ENCODE measurements at regions not wholly inside any gene's neighbourhood (a gene's known extent, or its start where the extent isn't known, plus 50 kb on each side); places are given as distances from the start of the nearest gene placed in this dataset.

- 75 to 91% (median 85%) methylated on average over 8 to 11 of the region's 11 CpGs for WGBS, 5 donors
- Histone ChIP-seq H3K36me3 (no peaks in the 10 kb centered on the region), H3K9me3 (no peaks in the 10 kb centered on the region), H3K4me1 (peaks cover 0 to 3% (median 0%) of the 10 kb centered on the region in 4 donors), H3K27ac (no peak overlapping the region), H3K27me3 (peaks cover 0 to 26% (median 0%) of the 10 kb centered on the region in 3 donors), H3K4me3 (no peak overlapping the region)
- intact Hi-C loops (cut with DNase I; ENCODE audit: low total_unique reads) = no loop called here
- no peak for DNase-seq
- no peak for TF ChIP-seq CTCF (IDR thresholded peaks at IDR 0.05)
- no peak for TF ChIP-seq POLR2A (IDR thresholded peaks at IDR 0.05)
- no peak for TF ChIP-seq POLR2AphosphoS5 (IDR thresholded peaks at IDR 0.05)
- no peak for TF ChIP-seq EP300 (IDR thresholded peaks at IDR 0.05)
Observed at GRCh38 chr22:47398491-47398890, 636.0 kb downstream of the TBC1D22A start.

- 72 to 82% (median 79%) methylated on average over 7 to 9 of the region's 9 CpGs for WGBS, 5 donors
- Histone ChIP-seq H3K27ac (no peak overlapping the region), H3K4me1 (peaks cover 0 to 3% (median 0%) of the 10 kb centered on the region in 4 donors), H3K9me3 (no peaks in the 10 kb centered on the region), H3K27me3 (peaks cover 0 to 18% (median 0%) of the 10 kb centered on the region in 3 donors), H3K4me3 (no peak overlapping the region), H3K36me3 (no peaks in the 10 kb centered on the region)
- TF ChIP-seq POLR2AphosphoS5 (IDR thresholded peaks at IDR 0.05) (no peak), CTCF (IDR thresholded peaks at IDR 0.05) (no peak), EP300 (IDR thresholded peaks at IDR 0.05) (no peak), POLR2A (IDR thresholded peaks at IDR 0.05) (no peak)
- intact Hi-C loops (cut with DNase I; ENCODE audit: low total_unique reads) = no loop called here
- no peak for DNase-seq
Observed at GRCh38 chr22:47397673-47398072, 635.2 kb downstream of the TBC1D22A start.

- intact Hi-C loops (cut with DNase I; ENCODE audit: low total_unique reads) = no loop called here
- Histone ChIP-seq H3K9me3 (no peaks in the 10 kb centered on the region), H3K27ac (no peak overlapping the region), H3K36me3 (no peaks in the 10 kb centered on the region), H3K4me1 (peaks cover 0 to 3% (median 0%) of the 10 kb centered on the region in 4 donors), H3K4me3 (no peak overlapping the region), H3K27me3 (peaks cover 0 to 12% (median 0%) of the 10 kb centered on the region in 3 donors)
- TF ChIP-seq EP300 (IDR thresholded peaks at IDR 0.05) (no peak), POLR2AphosphoS5 (IDR thresholded peaks at IDR 0.05) (no peak), POLR2A (IDR thresholded peaks at IDR 0.05) (no peak), CTCF (IDR thresholded peaks at IDR 0.05) (no peak)
- no peak for DNase-seq
- WGBS, 5 donors = 77 to 87% (median 85%) methylated on average over 10 to 12 of the region's 12 CpGs
Observed at GRCh38 chr22:47396515-47396914, 634.1 kb downstream of the TBC1D22A start.

- Histone ChIP-seq H3K4me3 (no peak overlapping the region), H3K9me3 (no peaks in the 10 kb centered on the region), H3K4me1 (peaks cover 0 to 3% (median 0%) of the 10 kb centered on the region in 4 donors), H3K36me3 (no peaks in the 10 kb centered on the region), H3K27me3 (peaks cover 0 to 12% (median 0%) of the 10 kb centered on the region in 3 donors), H3K27ac (no peak overlapping the region)
- no peak for DNase-seq
- WGBS, 5 donors = 83 to 95% (median 93%) methylated on average over 6 to 12 of the region's 12 CpGs
- TF ChIP-seq POLR2A (IDR thresholded peaks at IDR 0.05) (no peak), POLR2AphosphoS5 (IDR thresholded peaks at IDR 0.05) (no peak), CTCF (IDR thresholded peaks at IDR 0.05) (no peak), EP300 (IDR thresholded peaks at IDR 0.05) (no peak)
- intact Hi-C loops (cut with DNase I; ENCODE audit: low total_unique reads) = no loop called here
Observed at GRCh38 chr22:47396105-47396504, 633.7 kb downstream of the TBC1D22A start.
